ENCODE measurements at regions not wholly inside any gene's neighbourhood (a gene's known extent, or its start where the extent isn't known, plus 50 kb on each side); places are given as distances from the start of the nearest gene placed in this dataset.

DNA sequence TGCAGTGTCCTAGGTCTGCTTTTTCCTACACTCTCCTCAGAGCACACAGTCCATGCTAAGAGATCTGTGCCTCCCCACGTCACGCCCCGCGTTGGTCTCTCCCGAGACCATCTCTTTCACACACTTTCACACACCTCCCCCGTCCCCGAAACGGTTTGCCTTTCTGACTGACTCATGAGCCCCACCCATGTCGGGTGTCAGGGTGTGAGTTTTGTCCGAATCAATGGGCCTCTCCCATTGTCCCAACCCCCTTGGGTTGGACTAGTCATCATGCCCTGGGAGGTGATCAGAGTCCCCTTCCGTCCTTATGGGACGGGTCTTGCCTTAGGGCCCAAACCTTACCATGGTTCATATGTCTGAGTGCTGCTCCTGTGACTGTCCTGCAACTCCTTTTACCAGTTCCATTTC, 214.0 kb upstream of the HTR2A start:
- TF ChIP-seq GATA2 (IDR thresholded peaks at IDR 0.05; ENCODE audit: low read depth, low read length) (no peak), GATA3 (IDR thresholded peaks at IDR 0.05; ENCODE audit: low read depth, low read length) (no peak)

DNA sequence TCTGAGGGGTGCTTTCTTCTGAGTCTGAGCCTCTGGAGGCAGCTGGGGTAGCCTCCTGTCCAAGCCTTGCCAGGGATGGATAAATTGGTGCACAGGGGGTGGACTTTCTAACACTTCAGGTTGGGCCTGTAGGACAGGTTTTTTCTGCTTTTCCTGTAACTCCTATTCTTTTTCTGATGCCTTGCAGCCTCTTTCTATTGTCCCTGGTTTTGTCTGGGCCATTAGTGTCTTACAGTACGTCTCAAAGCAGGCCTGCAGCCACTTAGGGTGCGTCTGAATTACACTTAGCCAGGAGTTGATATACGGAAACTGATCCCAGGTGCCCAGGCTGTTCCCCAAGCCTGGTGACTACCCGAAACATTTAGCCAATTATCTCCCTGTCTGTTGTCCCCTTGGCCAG, 213.3 kb upstream of the HTR2A start:
- TF ChIP-seq GATA2 (IDR thresholded peaks at IDR 0.05; ENCODE audit: low read depth, low read length): no peak
- TF ChIP-seq GATA3 (IDR thresholded peaks at IDR 0.05; ENCODE audit: low read depth, low read length): no peak

DNA sequence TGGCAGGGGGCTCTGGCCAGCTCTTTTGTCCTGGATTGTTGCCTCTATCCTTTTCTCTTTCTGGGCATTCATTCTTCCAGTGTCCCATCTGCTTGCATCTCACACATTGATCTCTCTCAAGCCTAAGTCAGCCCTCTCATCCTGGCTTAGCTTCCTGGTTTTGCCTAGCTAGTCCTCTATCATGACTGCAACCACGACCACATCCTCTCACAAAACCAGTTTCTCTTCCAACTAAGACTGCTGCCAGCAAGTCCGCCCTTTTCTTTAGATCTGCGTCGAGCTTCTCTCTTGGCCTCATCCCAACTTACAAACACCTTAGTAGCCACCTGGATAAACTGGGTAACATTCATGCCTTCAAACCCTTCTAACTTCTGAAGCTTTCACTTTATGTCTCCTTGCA, 212.2 kb upstream of the HTR2A start:
- TF ChIP-seq GATA3 (IDR thresholded peaks at IDR 0.05; ENCODE audit: low read depth, low read length) (no peak), GATA2 (IDR thresholded peaks at IDR 0.05; ENCODE audit: low read depth, low read length) (no peak)

DNA sequence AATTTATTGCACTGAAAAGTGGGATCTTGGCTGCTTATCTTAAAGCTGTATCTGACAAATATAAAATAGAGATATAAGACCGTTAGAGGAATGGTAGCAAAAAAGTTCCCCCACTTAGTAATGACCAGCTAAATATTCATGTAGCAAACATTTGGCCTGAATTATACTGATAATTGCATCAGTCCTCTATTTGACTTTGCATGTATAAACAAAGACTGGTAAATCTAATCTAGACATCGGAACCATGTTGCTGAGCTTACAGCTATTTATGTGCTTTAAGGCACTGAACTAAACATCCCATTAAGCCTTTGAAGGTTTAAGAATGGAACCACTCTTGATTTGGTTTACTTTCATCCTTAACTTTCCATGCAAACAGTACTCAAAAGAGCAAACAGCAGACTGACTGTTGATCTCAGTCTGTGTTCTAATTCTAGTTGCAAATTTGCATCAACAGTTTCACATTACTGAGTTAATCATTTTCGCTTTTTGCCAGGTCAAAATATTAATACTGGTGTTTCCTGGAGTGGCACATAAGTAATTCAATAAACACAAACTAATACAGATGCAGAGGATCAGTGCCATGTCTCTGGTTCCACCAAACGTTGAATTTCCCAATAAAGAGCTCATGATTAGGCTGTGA, 203.5 kb upstream of the HTR2A start:
- TF ChIP-seq GATA2 (IDR thresholded peaks at IDR 0.05; ENCODE audit: low read depth, low read length) (no peak), GATA3 (IDR thresholded peaks at IDR 0.05; ENCODE audit: low read depth, low read length) (no peak)

DNA sequence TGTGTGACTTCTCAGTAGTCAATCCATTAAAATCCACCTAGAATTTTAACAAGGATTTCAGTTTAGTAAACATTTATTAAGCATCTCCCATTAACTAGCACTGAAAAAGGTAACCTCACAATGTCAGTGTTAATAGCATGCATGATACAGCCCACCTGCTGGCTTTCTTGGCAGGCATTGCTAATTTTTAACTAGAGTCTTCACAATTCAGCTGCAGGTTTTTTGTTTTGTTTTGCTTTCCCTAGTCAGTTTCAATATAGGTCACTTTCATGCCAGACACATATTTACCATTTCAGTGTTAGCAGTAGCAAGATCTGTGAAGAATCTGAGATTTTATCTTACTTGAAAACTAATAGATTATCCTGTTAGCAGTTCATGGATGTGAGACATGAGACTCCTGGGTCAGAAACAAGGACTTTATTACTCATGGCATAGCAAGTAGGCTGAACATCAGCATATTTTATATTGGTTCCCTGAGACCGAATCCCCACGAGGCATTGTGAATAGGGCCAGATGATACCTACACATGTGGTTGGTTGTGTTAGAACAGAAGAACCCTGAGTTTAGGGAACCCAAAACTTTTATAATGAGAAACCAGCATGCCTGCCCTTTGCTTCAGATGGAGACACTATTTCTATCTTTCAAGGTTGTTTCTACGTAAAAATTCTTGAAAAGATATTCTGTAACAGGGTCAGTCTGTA, 198.0 kb upstream of the HTR2A start:
- TF ChIP-seq GATA3 (IDR thresholded peaks at IDR 0.05; ENCODE audit: low read depth, low read length) (no peak), GATA2 (IDR thresholded peaks at IDR 0.05; ENCODE audit: low read depth, low read length) (no peak)

DNA sequence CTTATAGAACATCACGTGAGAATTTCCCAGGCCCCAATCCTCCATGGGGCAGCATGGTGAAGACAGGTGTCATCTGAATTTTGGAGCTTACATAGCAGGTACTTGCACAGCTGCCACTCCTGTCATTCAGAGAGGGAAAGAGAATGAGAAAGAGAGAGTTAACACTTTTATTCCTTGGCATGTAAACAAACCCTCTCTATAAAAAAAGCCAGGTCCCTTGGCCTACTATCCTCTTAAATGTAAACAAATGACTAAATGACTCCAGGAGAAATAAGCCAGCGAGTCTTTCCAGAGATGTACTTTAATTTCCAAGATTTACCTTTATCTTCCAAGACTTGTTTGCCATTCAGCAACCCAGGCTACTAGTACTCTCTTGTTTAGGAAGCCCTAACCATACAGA, 195.3 kb upstream of the HTR2A start:
- TF ChIP-seq GATA2 (IDR thresholded peaks at IDR 0.05; ENCODE audit: low read depth, low read length): no peak
- no peak for TF ChIP-seq GATA3 (IDR thresholded peaks at IDR 0.05; ENCODE audit: low read depth, low read length)

DNA sequence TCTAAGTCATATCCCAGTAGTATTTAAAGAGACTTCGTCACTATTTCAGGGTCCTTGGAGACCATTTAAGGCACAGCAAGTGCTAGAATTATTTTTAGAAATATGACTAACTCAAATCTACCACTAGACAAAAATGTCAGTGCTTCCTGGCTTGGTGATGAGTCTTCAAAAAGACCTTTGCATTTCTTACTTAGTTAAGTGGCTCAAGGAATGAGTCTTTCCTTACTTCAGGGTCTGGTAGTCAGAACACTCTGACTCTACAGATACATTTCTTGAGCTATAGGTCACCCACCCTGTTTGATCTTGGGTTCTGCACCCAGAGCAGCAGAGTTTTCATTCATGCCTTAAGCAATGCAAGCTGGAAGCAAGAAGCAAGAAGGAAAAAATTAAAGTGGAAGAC, 191.0 kb upstream of the HTR2A start:
- no peak for TF ChIP-seq GATA2 (IDR thresholded peaks at IDR 0.05; ENCODE audit: low read depth, low read length)
- TF ChIP-seq GATA3 (IDR thresholded peaks at IDR 0.05; ENCODE audit: low read depth, low read length): no peak

DNA sequence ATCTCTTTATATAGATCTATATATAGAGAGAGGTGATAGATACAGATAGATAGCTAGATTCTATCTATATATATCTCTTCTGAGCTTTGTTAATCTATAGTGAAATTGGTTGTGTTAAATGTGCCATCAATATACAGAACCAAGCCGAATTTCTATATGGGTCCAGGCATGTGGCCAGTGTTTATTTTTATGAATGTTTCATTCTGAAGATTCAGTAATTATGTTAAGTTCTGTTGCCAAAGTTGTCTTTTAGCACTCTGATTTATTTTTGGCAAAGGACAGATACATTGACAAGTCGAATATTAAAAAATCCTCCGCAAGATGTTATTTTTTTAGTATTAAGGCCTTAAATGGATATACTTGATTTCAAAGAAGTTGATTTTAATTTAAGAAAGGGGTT, 190.4 kb upstream of the HTR2A start:
- TF ChIP-seq GATA2 (IDR thresholded peaks at IDR 0.05; ENCODE audit: low read depth, low read length) (no peak), GATA3 (IDR thresholded peaks at IDR 0.05; ENCODE audit: low read depth, low read length) (no peak)

DNA sequence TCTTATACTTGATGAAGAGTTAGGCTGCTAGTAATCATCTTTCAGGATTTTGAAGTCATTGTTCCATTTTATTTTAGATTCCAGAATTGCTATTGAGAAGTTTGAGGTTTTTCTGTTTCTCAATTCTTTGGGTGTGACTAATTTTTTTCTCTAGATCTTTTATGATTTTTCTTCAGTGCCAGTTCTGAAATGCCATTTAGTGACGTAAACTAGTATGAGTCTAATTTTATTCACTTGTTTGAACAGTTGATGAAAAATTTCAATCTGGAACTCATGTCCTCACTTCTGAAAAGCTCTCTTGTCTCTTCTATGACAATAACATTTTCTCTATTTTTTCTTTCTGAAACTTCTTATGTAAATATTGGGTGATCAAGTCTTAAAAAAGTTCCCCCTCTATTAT, 188.5 kb upstream of the HTR2A start:
- TF ChIP-seq GATA2 (IDR thresholded peaks at IDR 0.05; ENCODE audit: low read depth, low read length): no peak
- TF ChIP-seq GATA3 (IDR thresholded peaks at IDR 0.05; ENCODE audit: low read depth, low read length): no peak

DNA sequence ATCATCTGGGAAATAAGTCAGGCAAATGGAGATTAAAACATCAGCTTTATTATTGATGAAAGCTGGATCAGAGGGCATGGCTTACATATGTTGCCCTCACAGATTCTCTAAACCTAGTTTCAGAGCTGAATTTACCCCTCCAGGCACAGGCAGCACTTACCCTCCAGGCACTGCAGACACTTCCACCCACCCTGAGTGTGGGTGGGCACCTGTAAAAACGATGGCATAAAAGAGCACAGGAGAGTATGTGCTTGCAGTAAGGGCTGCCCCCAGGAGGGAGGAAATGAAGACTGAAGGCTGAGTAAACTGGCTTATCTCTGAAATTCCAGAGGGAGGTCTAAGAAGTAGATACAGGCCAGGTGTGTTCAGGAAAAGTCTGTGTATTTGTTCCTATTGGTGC, 185.0 kb upstream of the HTR2A start:
- TF ChIP-seq GATA3 (IDR thresholded peaks at IDR 0.05; ENCODE audit: low read depth, low read length) (no peak), GATA2 (IDR thresholded peaks at IDR 0.05; ENCODE audit: low read depth, low read length) (no peak)

DNA sequence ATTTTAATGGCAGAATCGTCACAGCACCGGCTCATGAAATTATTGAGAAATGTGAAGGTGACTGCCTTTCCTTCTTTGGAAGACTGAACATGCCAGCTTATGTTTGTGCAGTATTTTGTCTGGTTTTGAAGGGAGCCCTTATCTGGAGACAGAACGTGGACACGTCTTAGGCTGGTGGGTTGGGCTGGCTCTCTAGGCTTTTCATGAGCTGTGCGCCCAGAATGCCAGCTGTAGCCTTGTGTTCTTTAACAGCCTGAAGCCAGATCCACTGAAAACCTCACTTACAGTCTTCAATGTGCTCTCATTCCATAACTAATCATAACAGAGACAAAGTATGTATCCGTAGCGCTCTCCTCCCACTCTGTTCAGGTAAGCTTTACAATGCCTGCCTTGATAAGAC, 184.4 kb upstream of the HTR2A start:
- TF ChIP-seq GATA2 (IDR thresholded peaks at IDR 0.05; ENCODE audit: low read depth, low read length) (no peak), GATA3 (IDR thresholded peaks at IDR 0.05; ENCODE audit: low read depth, low read length) (no peak)

DNA sequence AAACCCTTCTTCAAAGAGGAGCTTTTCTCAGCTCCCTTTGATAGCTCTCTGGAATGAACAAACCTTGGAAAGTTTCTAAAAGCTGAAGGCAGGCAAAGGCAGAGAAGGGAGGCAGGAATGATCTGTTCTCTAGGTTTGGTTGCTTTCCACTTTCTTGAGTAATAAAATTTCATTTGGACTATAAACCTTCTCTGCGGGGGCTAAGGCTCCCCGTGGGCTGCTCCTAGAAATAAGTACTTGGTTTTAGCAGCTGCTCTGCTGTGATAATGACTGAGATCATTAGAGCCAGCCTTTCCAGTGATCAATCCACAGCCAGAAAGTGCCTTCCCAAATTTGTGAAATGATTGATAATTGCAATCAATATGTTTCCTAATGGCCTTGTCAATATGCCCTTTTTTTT, 183.8 kb upstream of the HTR2A start:
- no peak for TF ChIP-seq GATA3 (IDR thresholded peaks at IDR 0.05; ENCODE audit: low read depth, low read length)
- TF ChIP-seq GATA2 (IDR thresholded peaks at IDR 0.05; ENCODE audit: low read depth, low read length): no peak

DNA sequence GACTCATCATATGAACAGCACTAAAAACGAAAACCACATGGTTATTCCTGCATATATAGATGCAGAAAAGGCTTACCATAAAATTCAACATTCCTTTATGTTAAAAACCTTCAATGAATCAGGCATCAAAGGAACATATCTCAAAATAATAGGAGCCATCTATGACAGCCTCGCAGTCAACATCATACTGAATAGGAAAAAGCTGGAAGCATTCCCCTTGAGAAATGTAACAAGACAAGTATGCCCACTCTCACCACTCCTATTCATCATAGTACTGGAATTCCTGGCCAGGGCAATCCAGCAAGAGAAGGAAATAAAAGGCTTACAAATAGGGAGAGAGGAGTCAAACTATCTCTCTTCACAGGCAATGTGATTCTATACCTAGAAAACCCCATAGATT, 179.6 kb upstream of the HTR2A start:
- no peak for TF ChIP-seq GATA3 (IDR thresholded peaks at IDR 0.05; ENCODE audit: low read depth, low read length)
- no peak for TF ChIP-seq GATA2 (IDR thresholded peaks at IDR 0.05; ENCODE audit: low read depth, low read length)

DNA sequence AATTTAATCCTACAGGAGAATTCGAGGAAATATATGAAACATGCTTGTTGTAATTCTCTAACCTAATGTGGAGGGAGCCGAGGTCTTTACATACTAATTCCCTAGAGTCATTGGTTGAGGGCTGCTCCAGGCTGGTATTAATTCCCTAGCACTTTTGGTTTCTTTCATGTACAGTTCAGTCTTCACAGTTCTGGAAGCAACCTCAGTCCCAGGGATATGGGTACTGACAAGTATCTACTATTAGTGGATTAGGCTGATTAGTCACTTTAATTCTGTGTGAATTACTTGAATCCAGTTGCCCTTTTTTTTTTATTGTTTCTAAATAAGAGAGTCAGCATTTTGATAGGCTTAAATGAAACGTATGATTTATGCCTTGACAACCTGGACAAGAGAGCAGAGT, 172.3 kb upstream of the HTR2A start:
- TF ChIP-seq GATA2 (IDR thresholded peaks at IDR 0.05; ENCODE audit: low read depth, low read length) (no peak), GATA3 (IDR thresholded peaks at IDR 0.05; ENCODE audit: low read depth, low read length) (no peak)

DNA sequence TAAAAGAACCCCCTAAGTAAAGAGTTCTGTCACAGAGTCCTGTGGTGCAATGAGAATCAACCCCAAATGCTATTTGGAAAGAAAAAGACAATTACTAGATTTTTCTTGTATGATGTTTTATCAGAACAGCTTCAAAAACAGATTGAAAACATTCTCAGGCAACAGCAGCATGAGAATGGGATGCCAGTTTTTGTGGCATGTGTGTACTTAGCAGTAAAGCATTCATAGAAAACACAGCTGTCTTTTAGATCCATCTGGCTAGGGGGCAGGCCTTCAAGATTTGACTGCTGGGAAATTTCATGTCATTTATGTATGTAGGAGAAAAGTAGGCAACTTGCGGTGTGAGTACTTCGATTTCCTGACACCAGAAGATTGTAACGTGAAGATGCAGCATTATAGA, 170.5 kb upstream of the HTR2A start:
- TF ChIP-seq GATA2 (IDR thresholded peaks at IDR 0.05; ENCODE audit: low read depth, low read length) (no peak), GATA3 (IDR thresholded peaks at IDR 0.05; ENCODE audit: low read depth, low read length) (no peak)
